ENCODE measurements at regions not wholly inside any gene's neighbourhood (a gene's known extent, or its start where the extent isn't known, plus 50 kb on each side); places are given as distances from the start of the nearest gene placed in this dataset.

DNA sequence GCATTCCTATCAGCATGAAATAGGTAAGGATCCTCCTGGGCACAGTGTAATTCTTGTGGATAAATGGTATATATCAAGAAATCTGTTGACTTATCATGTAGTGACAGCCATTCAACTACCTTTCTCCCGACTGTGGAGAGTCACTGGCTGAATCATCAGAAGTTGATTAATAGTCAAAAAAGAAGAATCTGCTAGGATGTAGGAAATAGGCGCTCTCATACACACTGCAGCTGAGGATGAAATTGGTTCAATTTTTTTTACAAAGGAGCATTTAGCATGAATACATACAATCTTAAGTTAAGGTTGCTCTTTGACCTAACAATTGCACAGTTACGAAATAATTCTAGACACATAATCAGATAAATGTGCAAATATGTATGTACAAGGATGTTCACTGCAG is 486.8 kb downstream of the ADGRL2 start:
- TF ChIP-seq, protein P1, sequence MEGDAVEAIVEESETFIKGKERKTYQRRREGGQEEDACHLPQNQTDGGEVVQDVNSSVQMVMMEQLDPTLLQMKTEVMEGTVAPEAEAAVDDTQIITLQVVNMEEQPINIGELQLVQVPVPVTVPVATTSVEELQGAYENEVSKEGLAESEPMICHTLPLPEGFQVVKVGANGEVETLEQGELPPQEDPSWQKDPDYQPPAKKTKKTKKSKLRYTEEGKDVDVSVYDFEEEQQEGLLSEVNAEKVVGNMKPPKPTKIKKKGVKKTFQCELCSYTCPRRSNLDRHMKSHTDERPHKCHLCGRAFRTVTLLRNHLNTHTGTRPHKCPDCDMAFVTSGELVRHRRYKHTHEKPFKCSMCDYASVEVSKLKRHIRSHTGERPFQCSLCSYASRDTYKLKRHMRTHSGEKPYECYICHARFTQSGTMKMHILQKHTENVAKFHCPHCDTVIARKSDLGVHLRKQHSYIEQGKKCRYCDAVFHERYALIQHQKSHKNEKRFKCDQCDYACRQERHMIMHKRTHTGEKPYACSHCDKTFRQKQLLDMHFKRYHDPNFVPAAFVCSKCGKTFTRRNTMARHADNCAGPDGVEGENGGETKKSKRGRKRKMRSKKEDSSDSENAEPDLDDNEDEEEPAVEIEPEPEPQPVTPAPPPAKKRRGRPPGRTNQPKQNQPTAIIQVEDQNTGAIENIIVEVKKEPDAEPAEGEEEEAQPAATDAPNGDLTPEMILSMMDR (conservative IDR thresholded peaks at IDR 0.05), result no peak
- no peak for TF ChIP-seq ZFX (IDR thresholded peaks at IDR 0.05)
- no peak overlapping the region for H3K27ac ChIP-seq

DNA sequence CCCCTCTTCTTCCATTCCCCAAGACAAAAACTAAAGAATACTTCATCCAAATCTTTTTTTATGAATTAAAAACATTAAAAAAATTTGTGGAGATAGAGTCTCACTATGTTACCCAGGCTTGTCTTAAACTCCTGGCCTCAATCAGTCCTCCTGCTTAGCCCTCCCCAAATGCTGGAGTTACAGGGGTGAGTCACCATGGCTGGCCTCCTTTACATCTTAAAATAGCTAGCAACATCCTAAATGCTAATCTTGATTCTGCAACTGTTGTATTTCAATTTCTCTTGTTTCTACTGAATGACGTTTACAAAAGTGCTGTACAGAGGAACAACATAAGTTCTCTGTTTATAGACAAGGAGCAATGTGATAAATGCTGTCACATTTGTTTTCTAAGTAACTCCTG is 483.5 kb downstream of the ADGRL2 start:
- TF ChIP-seq, protein P1 (conservative IDR thresholded peaks at IDR 0.05), result no peak
- no peak for TF ChIP-seq ZFX (IDR thresholded peaks at IDR 0.05)
- no peak overlapping the region for H3K27ac ChIP-seq

DNA sequence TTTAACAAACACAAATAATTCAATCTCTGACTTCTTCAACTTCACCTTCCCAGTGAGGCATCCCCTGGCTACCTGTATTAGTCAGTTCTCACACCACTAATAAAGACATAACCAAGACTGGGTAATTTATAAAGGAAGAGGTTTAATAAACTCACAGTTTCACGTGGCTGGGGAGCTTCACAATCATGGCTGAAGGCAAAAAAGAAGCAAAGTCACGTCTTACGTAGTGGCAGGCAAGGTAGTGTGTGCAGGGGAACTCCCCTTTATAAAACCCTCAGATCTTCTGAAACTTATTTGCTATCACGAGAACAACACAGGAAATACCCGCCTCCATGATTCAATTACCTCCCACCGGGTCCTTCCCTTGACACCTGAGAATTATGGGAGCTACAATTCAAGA is 478.5 kb downstream of the ADGRL2 start:
- no peak overlapping the region for H3K27ac ChIP-seq
- TF ChIP-seq ZFX (IDR thresholded peaks at IDR 0.05), result no peak
- TF ChIP-seq, protein P1 (conservative IDR thresholded peaks at IDR 0.05), result no peak

DNA sequence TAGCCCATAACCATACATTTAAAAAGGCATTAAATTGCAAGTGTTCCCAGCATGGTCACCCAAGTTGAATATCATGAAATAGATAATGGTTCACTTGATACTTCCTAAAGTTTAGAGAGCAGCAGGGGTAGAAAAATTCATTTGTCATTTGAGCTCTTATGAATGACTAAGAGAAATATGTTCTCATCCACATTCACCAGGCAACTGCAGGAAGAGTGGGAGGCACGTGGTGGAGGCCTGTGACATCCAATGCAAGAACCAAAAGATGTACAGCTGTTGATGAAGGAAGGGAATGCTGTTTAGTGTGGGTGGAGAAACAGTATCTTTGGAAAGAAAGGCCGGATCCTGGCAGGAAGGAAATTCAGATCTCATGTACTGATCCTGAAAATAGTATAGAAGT is 473.1 kb downstream of the ADGRL2 start:
- no peak overlapping the region for H3K27ac ChIP-seq
- TF ChIP-seq ZFX (IDR thresholded peaks at IDR 0.05), result no peak
- TF ChIP-seq, protein P1 (conservative IDR thresholded peaks at IDR 0.05), result no peak

DNA sequence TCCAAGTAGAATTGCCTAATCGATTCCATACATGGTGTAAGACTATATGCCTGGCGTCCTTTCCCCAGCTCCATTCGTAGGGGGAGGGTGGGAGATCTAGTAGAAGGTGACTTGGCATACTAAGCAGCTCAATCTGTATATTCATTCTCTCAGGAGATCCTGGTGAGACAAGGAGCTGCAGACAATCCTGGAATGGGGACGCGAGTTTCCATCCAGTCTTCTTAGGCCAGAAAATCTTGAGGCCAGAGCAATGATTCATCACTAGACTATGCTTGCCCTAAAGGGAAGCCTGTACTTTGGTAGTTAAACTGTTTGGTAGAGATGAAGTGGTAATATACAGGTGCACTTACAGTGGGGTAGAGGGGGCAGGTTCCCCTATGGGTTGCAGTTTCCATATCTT is 468.7 kb downstream of the ADGRL2 start:
- TF ChIP-seq, protein P1 (conservative IDR thresholded peaks at IDR 0.05), result no peak
- TF ChIP-seq ZFX (IDR thresholded peaks at IDR 0.05), result no peak
- no peak overlapping the region for H3K27ac ChIP-seq

DNA sequence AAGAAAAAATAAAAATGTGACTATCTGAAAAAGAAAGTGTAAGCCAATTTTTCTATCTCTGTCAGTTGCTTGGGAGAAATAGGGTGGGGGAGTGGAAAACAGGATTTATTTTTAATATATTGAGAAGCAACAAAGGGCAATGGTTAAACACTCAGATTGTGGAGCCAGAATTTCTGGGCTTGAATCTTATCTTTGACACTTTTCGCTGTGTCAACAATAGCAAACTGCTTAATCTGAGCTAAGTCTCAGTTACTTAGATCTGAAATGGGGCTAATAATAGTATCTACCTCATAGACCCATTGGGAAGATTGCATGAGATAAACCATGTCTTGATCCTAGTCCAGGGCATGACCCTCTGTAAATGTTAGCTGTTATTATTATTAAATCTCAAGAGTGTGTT is 468.1 kb downstream of the ADGRL2 start:
- no peak overlapping the region for H3K27ac ChIP-seq
- TF ChIP-seq, protein P1 (conservative IDR thresholded peaks at IDR 0.05), result no peak
- no peak for TF ChIP-seq ZFX (IDR thresholded peaks at IDR 0.05)

DNA sequence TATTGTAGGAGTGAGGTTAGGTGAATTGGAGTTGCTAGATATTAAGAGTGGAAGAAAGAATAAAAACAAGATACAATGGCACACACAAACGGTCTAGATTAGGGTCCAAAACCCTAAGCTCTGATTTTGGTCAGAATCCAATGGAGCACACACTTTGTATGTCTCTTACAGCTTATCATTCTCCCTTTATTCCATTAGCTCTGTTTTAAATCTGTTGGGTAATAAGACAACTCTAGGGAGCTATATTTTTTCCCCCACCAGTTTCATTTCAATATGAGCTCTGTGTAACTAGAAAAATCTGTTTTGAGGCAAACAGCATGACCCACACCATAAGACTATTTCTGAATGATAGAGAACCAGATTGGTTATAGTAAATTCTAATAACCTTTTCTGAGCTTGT is 465.6 kb downstream of the ADGRL2 start:
- H3K27ac ChIP-seq, result no peak overlapping the region
- TF ChIP-seq ZFX (IDR thresholded peaks at IDR 0.05), result no peak
- TF ChIP-seq, protein P1 (conservative IDR thresholded peaks at IDR 0.05), result no peak

Measured in C4-2B (cell line).